ENCODE measurements at regions not wholly inside any gene's neighbourhood (a gene's known extent, or its start where the extent isn't known, plus 50 kb on each side); places are given as distances from the start of the nearest gene placed in this dataset.

- TF ChIP-seq CTCF (IDR thresholded peaks at IDR 0.05) (no peak), EZH2 (IDR thresholded peaks at IDR 0.05) (no peak)
These were observed 774.4 kb downstream of the HDGFL1 start for GRCh38 chr6:23343610-23344306.

Measured in neural progenitor cell (in vitro differentiated cells).